Dendritic cell treated with granulocyte-macrophage colony-stimulating factor and Interleukin-4, amounts not matched to agents 40 ng/mL and 50 ng/mL, for 4 days (primary cell): ENCODE measurements at regions not wholly inside any gene's neighbourhood (a gene's known extent, or its start where the extent isn't known, plus 50 kb on each side); places are given as distances from the start of the nearest gene placed in this dataset.

ENCODE experiments used
- H3K27ac Mint-ChIP-seq: one replicate; pipeline ENCODE4 v1.8.0; 2022; ENCODE audit warnings: mild to moderate bottlenecking, mixed read lengths
- H3K27me3 Mint-ChIP-seq: one replicate; pipeline ENCODE4 v1.8.0; 2022; ENCODE audit warnings: mild to moderate bottlenecking, mixed read lengths
- H3K36me3 Mint-ChIP-seq: one replicate; pipeline ENCODE4 v1.8.0; 2022; ENCODE audit warnings: low read depth, mixed read lengths
- H3K4me1 Mint-ChIP-seq: one replicate; pipeline ENCODE4 v1.8.0; 2022; ENCODE audit warnings: low read depth, mixed read lengths
- H3K4me3 Mint-ChIP-seq: one replicate; pipeline ENCODE4 v1.8.0; 2022; ENCODE audit warnings: mild to moderate bottlenecking, moderate library complexity, mixed read lengths
- H3K9me3 Mint-ChIP-seq: one replicate; pipeline ENCODE4 v1.8.0; 2022; ENCODE audit warnings: mixed read lengths
- intact Hi-C: fragments of 100-400 bp; cut with micrococcal nuclease; formaldehyde crosslinking; loops from one replicate; pipeline ENCODE4 v1.15.0; 2022

- Mint-ChIP-seq H3K4me3 (no peak overlapping the region), H3K27me3 (no peaks in the 10 kb centered on the region), H3K4me1 (peaks cover 63% of the 10 kb centered on the region), H3K27ac (no peak overlapping the region), H3K9me3 (no peaks in the 10 kb centered on the region), H3K36me3 (no peaks in the 10 kb centered on the region)
- intact Hi-C loops: loop anchor here (5.0 kb wide), 1 partner anchor 82 kb away; no protein-coding TSS in a partner anchor
Observed at GRCh38 chr14:98955036-98955740, 316.8 kb downstream of the BCL11B start.

GRCh38 chr14:98955741-98956070, 316.3 kb downstream of the BCL11B start:
- H3K9me3 Mint-ChIP-seq: no peaks in the 10 kb centered on the region
- intact Hi-C loops: loop anchor here (5.0 kb wide), 1 partner anchor 82 kb away; no protein-coding TSS in a partner anchor
- H3K4me3 Mint-ChIP-seq: no peak overlapping the region
- H3K4me1 Mint-ChIP-seq: peaks cover 57% of the 10 kb centered on the region
- peak overlapping the region; percentile 39 for H3K27ac Mint-ChIP-seq
- no peaks in the 10 kb centered on the region for H3K27me3 Mint-ChIP-seq
- no peaks in the 10 kb centered on the region for H3K36me3 Mint-ChIP-seq

GRCh38 chr14:98956181-98956580, 315.8 kb downstream of the BCL11B start:
- no peaks in the 10 kb centered on the region for H3K36me3 Mint-ChIP-seq
- peaks cover 53% of the 10 kb centered on the region for H3K4me1 Mint-ChIP-seq
- intact Hi-C loops: loop anchor here (5.0 kb wide), 1 partner anchor 81 kb away; no protein-coding TSS in a partner anchor
- H3K9me3 Mint-ChIP-seq: no peaks in the 10 kb centered on the region
- H3K27me3 Mint-ChIP-seq: no peaks in the 10 kb centered on the region
- H3K27ac Mint-ChIP-seq: peak overlapping the region; percentile 39
- H3K4me3 Mint-ChIP-seq: no peak overlapping the region

GRCh38 chr14:98956661-98957060, 315.3 kb downstream of the BCL11B start:
- peak overlapping the region; percentile 67 for H3K27ac Mint-ChIP-seq
- H3K27me3 Mint-ChIP-seq: no peaks in the 10 kb centered on the region
- H3K36me3 Mint-ChIP-seq: no peaks in the 10 kb centered on the region
- intact Hi-C loops: loop anchor here (5.0 kb wide), 1 partner anchor 81 kb away; no protein-coding TSS in a partner anchor
- no peaks in the 10 kb centered on the region for H3K9me3 Mint-ChIP-seq
- H3K4me3 Mint-ChIP-seq: no peak overlapping the region
- peaks cover 50% of the 10 kb centered on the region for H3K4me1 Mint-ChIP-seq

- peak overlapping the region; percentile 67 for H3K27ac Mint-ChIP-seq
- H3K9me3 Mint-ChIP-seq: peaks cover 3% of the 10 kb centered on the region
- peak overlapping the region; percentile 52 for H3K4me3 Mint-ChIP-seq
- peaks cover 51% of the 10 kb centered on the region for H3K4me1 Mint-ChIP-seq
- H3K27me3 Mint-ChIP-seq: no peaks in the 10 kb centered on the region
- H3K36me3 Mint-ChIP-seq: no peaks in the 10 kb centered on the region
- intact Hi-C loops: loop anchor here (5.0 kb wide), 1 partner anchor 80 kb away; no protein-coding TSS in a partner anchor
Observed at GRCh38 chr14:98957211-98958047, 314.6 kb downstream of the BCL11B start.

- Mint-ChIP-seq H3K9me3 (peaks cover 10% of the 10 kb centered on the region), H3K36me3 (no peaks in the 10 kb centered on the region), H3K27ac (peak overlapping the region; percentile 67), H3K4me3 (no peak overlapping the region), H3K4me1 (peaks cover 51% of the 10 kb centered on the region), H3K27me3 (no peaks in the 10 kb centered on the region)
- intact Hi-C loops: loop anchor here (5.0 kb wide), 1 partner anchor 79 kb away; no protein-coding TSS in a partner anchor
Observed at GRCh38 chr14:98958048-98958631, 313.9 kb downstream of the BCL11B start.

GRCh38 chr14:98958632-98959031, 313.4 kb downstream of the BCL11B start:
- Mint-ChIP-seq H3K4me1 (peaks cover 48% of the 10 kb centered on the region), H3K9me3 (peaks cover 14% of the 10 kb centered on the region), H3K27ac (no peak overlapping the region), H3K4me3 (no peak overlapping the region), H3K36me3 (no peaks in the 10 kb centered on the region), H3K27me3 (no peaks in the 10 kb centered on the region)
- intact Hi-C loops: loop anchor here (5.0 kb wide), 1 partner anchor 79 kb away; no protein-coding TSS in a partner anchor

- Mint-ChIP-seq H3K4me3 (no peak overlapping the region), H3K4me1 (peaks cover 40% of the 10 kb centered on the region), H3K9me3 (peaks cover 14% of the 10 kb centered on the region), H3K27ac (no peak overlapping the region), H3K27me3 (no peaks in the 10 kb centered on the region), H3K36me3 (no peaks in the 10 kb centered on the region)
- intact Hi-C loops: loop anchor here (5.0 kb wide), 1 partner anchor 78 kb away; no protein-coding TSS in a partner anchor
Observed at GRCh38 chr14:98959410-98959809, 312.6 kb downstream of the BCL11B start.

GRCh38 chr14:98959958-98960616, 311.9 kb downstream of the BCL11B start:
- intact Hi-C loops: loop anchor here (5.0 kb wide), 1 partner anchor 77 kb away; no protein-coding TSS in a partner anchor
- peaks cover 37% of the 10 kb centered on the region for H3K4me1 Mint-ChIP-seq
- H3K27me3 Mint-ChIP-seq: peaks cover 5% of the 10 kb centered on the region
- peaks cover 14% of the 10 kb centered on the region for H3K9me3 Mint-ChIP-seq
- H3K36me3 Mint-ChIP-seq: no peaks in the 10 kb centered on the region
- H3K27ac Mint-ChIP-seq: no peak overlapping the region
- H3K4me3 Mint-ChIP-seq: no peak overlapping the region

- Mint-ChIP-seq H3K27ac (no peak overlapping the region), H3K9me3 (peaks cover 14% of the 10 kb centered on the region), H3K4me1 (peaks cover 32% of the 10 kb centered on the region), H3K36me3 (no peaks in the 10 kb centered on the region), H3K27me3 (peaks cover 10% of the 10 kb centered on the region), H3K4me3 (no peak overlapping the region)
- intact Hi-C loops: no loop called here
Observed at GRCh38 chr14:98960617-98961013, 311.4 kb downstream of the BCL11B start.

- intact Hi-C loops: no loop called here
- H3K4me1 Mint-ChIP-seq: peaks cover 26% of the 10 kb centered on the region
- H3K27me3 Mint-ChIP-seq: peaks cover 11% of the 10 kb centered on the region
- peaks cover 14% of the 10 kb centered on the region for H3K9me3 Mint-ChIP-seq
- no peaks in the 10 kb centered on the region for H3K36me3 Mint-ChIP-seq
- H3K27ac Mint-ChIP-seq: no peak overlapping the region
- no peak overlapping the region for H3K4me3 Mint-ChIP-seq
Observed at GRCh38 chr14:98961191-98961590, 310.8 kb downstream of the BCL11B start.

- Mint-ChIP-seq H3K36me3 (no peaks in the 10 kb centered on the region), H3K27ac (no peak overlapping the region), H3K9me3 (peaks cover 14% of the 10 kb centered on the region), H3K4me3 (no peak overlapping the region), H3K27me3 (peaks cover 11% of the 10 kb centered on the region), H3K4me1 (peaks cover 21% of the 10 kb centered on the region)
- intact Hi-C loops: no loop called here
Observed at GRCh38 chr14:98962118-98962517, 309.9 kb downstream of the BCL11B start.

- Mint-ChIP-seq H3K27me3 (peaks cover 11% of the 10 kb centered on the region), H3K36me3 (no peaks in the 10 kb centered on the region), H3K4me1 (peaks cover 10% of the 10 kb centered on the region), H3K27ac (no peak overlapping the region), H3K4me3 (no peak overlapping the region), H3K9me3 (peaks cover 14% of the 10 kb centered on the region)
- intact Hi-C loops: no loop called here
Observed at GRCh38 chr14:98963610-98964009, 308.4 kb downstream of the BCL11B start.
